HepG2 (cell line): ENCODE measurements at regions not wholly inside any gene's neighbourhood (a gene's known extent, or its start where the extent isn't known, plus 50 kb on each side); places are given as distances from the start of the nearest gene placed in this dataset.

ENCODE experiments used
- ATAC-seq: fragments of 200-7000 bp; cut with Tn5 transposase; 3 replicates; pipeline ENCODE4 v1.9.1; 2020; ENCODE audit warnings: mild to moderate bottlenecking, moderate library complexity
- BruUV-seq: library from RNA; stranded (reverse); fragments of 400-500 nt; replicated peaks from 2 replicates; lab custom pipeline; 2021; lab: Mats Ljungman, UMichigan
- CTCF ChIA-PET: fragments of 300-600 bp; formaldehyde crosslinking; extraction: SDS; loops from one replicate; lab custom pipeline; 2021; ENCODE audit warnings: low total read pairs, inconsistent platforms, low intra/inter-chr PET ratio; lab: Yijun Ruan, JAX
- POLR2A ChIA-PET: fragments of 350-600 bp; sonication (Branson Sonifier 250); formaldehyde crosslinking; loops from one replicate; lab custom pipeline; 2020; ENCODE audit warnings: antibody characterized with exemption, inconsistent platforms; lab: Yijun Ruan, JAX
- DNase-seq: peaks from one replicate; pipeline ENCODE4 v3.0.0-alpha.2; 2015; ENCODE audit warnings: low spot score
- FAIRE-seq: peaks from 3 replicates; lab custom pipeline; 2011; peaks lifted over from hg19 to GRCh38; lab: Jason Lieb, UNC
- H2AFZ ChIP-seq: one replicate; pipeline ENCODE4 v1.6.1; 2011; ENCODE audit warnings: low read length, inconsistent platforms
- H3K27ac ChIP-seq: fragments of 300-600 bp; 3 replicates; pipeline ENCODE4 v1.8.0; 2011; ENCODE audit warnings: mixed run types, mild to moderate bottlenecking, mixed read lengths, low read length, inconsistent platforms; ENCODE audit not compliant: insufficient read depth; ENCODE audit errors: extremely low read length
- H3K27me3 ChIP-seq, 2 experiments: fragments of 200-600 bp in 1 of 2; 2 replicates in 1 of 2; 3 replicates in 1 of 2; pipeline versions ENCODE4 v1.6.0 to v1.8.0; 2011; ENCODE audit warnings: low read length in 2 of 2, mild to moderate bottlenecking in 2 of 2, moderate library complexity in 2 of 2, inconsistent platforms in 1 of 2; ENCODE audit not compliant: insufficient read depth in 2 of 2, control insufficient read depth in 1 of 2
- H3K36me3 ChIP-seq, 2 experiments: fragments of 200-600 bp in 1 of 2; replicated peaks in 1 of 2; 2 replicates in 1 of 2; 3 replicates in 1 of 2; pipeline versions ENCODE4 v1.5.1 to v1.8.0; 2011; ENCODE audit warnings: low read length in 2 of 2, inconsistent platforms in 1 of 2; ENCODE audit not compliant: insufficient read depth in 2 of 2, control insufficient read depth in 1 of 2
- H3K4me1 ChIP-seq: 2 replicates; pipeline ENCODE4 v1.5.1; 2012; ENCODE audit warnings: low read length, inconsistent platforms; ENCODE audit not compliant: insufficient read depth
- H3K4me2 ChIP-seq: 2 replicates; pipeline ENCODE4 v1.6.0; 2011; ENCODE audit warnings: low read depth, low read length, inconsistent platforms
- H3K4me3 ChIP-seq, 3 experiments: fragments of 200-600 bp in 1 of 3; sonication (generic), shearing (Covaris generic) in 1 of 3; replicated peaks in 1 of 3; 2 replicates each; pipeline ENCODE4 v1.5.1; 2011 to 2016; ENCODE audit warnings: low read length in 3 of 3, inconsistent platforms in 2 of 3, low read depth in 2 of 3, mild to moderate bottlenecking in 2 of 3, control low read depth in 1 of 3, mixed read lengths in 1 of 3; ENCODE audit not compliant: insufficient read depth in 1 of 3
- H3K79me2 ChIP-seq: one replicate; pipeline ENCODE4 v1.6.1; 2011; ENCODE audit warnings: low read length, inconsistent platforms; ENCODE audit not compliant: insufficient read depth
- H3K9ac ChIP-seq: 2 replicates; pipeline ENCODE4 v1.6.0; 2011; ENCODE audit warnings: mild to moderate bottlenecking, low read depth, low read length, inconsistent platforms; ENCODE audit not compliant: insufficient read depth
- H3K9me3 ChIP-seq: 2 replicates; pipeline ENCODE4 v1.5.1; 2012; ENCODE audit warnings: mild to moderate bottlenecking, low read length
- H4K20me1 ChIP-seq: 2 replicates; pipeline ENCODE4 v1.6.0; 2011; ENCODE audit warnings: inconsistent platforms, mild to moderate bottlenecking, low read length, moderate library complexity; ENCODE audit not compliant: insufficient read depth
- HDAC1 ChIP-seq: sonication (generic); formaldehyde crosslinking; IDR thresholded peaks from 2 replicates; pipeline ENCODE4 v1.5.1; 2020; ENCODE audit warnings: mild to moderate bottlenecking, missing genetic modification reagents
- NBN ChIP-seq: fragments of 450-650 bp; conservative IDR thresholded peaks from 2 replicates; pipeline ENCODE4 v1.6.1; 2017
- UBTF ChIP-seq: sonication (generic); formaldehyde crosslinking; IDR thresholded peaks from 2 replicates; pipeline ENCODE4 v1.4.0; 2020; ENCODE audit warnings: mild to moderate bottlenecking, missing genetic modification reagents
- ZNF33A ChIP-seq: sonication (generic); formaldehyde crosslinking; IDR thresholded peaks from 2 replicates; pipeline ENCODE4 v1.5.1; 2020; ENCODE audit warnings: missing genetic modification reagents, mild to moderate bottlenecking, moderate library complexity, borderline replicate concordance
- ZSCAN5A ChIP-seq: sonication (generic); formaldehyde crosslinking; IDR thresholded peaks from 2 replicates; pipeline ENCODE4 v1.8.0; 2022; ENCODE audit warnings: mild to moderate bottlenecking, missing genetic modification reagents, borderline replicate concordance
- WGBS: methylation state at CpG from one replicate; pipeline ENCODE4 v1.1.6; 2017; ENCODE audit warnings: low lambda C conversion rate; 5-methylcytosine and 5-hydroxymethylcytosine counted together
- in situ Hi-C: cut with HindIII; loops from 2 replicates; pipeline ENCODE4 v1.10.0; 2017; ENCODE audit warnings: low pct_unique_long_range_greater_than_20kb; ENCODE audit not compliant: extremely low pct_ligation_motif_present
- intact Hi-C: fragments of 100-400 bp; cut with micrococcal nuclease; formaldehyde crosslinking; loops from one replicate; pipeline ENCODE4 v1.10.0; 2022; ENCODE audit not compliant: unreplicated experiment

- H3K27ac ChIP-seq, result no peak overlapping the region
- H3K4me3 ChIP-seq, result no peak overlapping the region
- CTCF ChIA-PET, result no interaction called here
- no TSS peak for BruUV-seq
- no peak overlapping the region for H2AFZ ChIP-seq
- TF ChIP-seq ZNF33A (CRISPR knock-in tag) (no peak), ZSCAN5A (no peak), UBTF (no peak), NBN (no peak), HDAC1 (CRISPR knock-in tag) (no peak)
- WGBS, result 1% methylated on average over 4 of the region's 4 CpGs
- no peaks in the 10 kb centered on the region for H3K27me3 ChIP-seq
- H3K9ac ChIP-seq, result no peak overlapping the region
- in situ Hi-C loops, result no loop called here
- FAIRE-seq (no peak), DNase-seq (no peak), ATAC-seq (no peak)
- H3K4me1 ChIP-seq, result no peaks in the 10 kb centered on the region
- no peak overlapping the region for H3K4me2 ChIP-seq
- no peaks in the 10 kb centered on the region for H3K36me3 ChIP-seq
- POLR2A ChIA-PET, result no interaction called here
- H4K20me1 ChIP-seq, result no peaks in the 10 kb centered on the region
- no peaks in the 10 kb centered on the region for H3K79me2 ChIP-seq
- intact Hi-C loops, result no loop called here
- peaks cover 7% of the 10 kb centered on the region for H3K9me3 ChIP-seq
Observed at GRCh38 chr3:69605867-69606266, 133.4 kb upstream of the MITF start.
